HG03469 (cell line): ENCODE measurements at regions not wholly inside any gene's neighbourhood (a gene's known extent, or its start where the extent isn't known, plus 50 kb on each side); places are given as distances from the start of the nearest gene placed in this dataset.

ENCODE experiments used
- ATAC-seq: cut with Tn5 transposase; IDR thresholded peaks from one replicate; pipeline ENCODE4 v1.9.1; 2021; ENCODE audit warnings: mild to moderate bottlenecking, moderate library complexity, moderate number of reproducible peaks; ENCODE audit not compliant: unreplicated experiment

DNA sequence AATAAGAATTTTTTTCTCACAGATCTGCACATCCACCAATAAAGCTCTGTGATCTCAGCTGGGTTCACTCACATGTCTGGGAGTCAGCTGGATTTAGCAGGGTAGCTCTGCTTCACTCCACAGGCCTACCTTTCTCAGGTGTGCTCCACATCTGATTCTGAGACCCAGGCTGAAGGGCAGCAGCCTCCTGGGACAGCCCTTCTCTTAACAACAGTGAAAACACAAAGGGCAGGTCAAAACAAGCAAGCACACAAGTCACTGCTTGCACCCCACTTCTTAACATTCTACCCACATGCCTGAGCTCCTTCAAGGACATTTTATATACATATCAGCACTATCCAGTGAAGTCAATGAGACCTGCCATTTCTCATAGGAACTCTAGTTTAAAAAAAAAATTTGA lies 96.0 kb upstream of the MAP3K4 start:
- ATAC-seq, result no peak

- ATAC-seq, result no peak
These were observed 91.7 kb upstream of the MAP3K4 start for GRCh38 chr6:160899671-160900430.

GRCh38 chr6:160911949-160912348 lies 79.6 kb upstream of the MAP3K4 start:
- no peak for ATAC-seq

GRCh38 chr6:160912411-160912810 lies 79.2 kb upstream of the MAP3K4 start:
- no peak for ATAC-seq

DNA sequence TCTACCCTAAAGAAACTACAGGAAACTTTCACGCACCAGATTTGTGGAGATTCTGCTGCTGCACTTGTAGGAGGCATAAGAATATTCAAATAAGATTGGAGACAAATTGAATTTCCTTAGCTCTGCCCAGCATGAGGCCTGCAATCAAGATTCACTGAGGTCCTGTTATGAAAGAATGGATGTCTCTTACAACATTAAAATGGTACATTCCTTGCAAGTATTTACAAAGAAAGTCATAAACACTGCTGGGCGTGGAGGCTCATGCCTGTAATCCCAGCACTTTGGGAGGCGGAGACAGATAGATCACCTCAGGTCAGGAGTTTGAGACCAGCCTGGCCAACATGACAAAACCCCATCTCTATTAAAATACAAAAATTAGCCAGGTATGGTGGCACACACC lies 74.0 kb upstream of the MAP3K4 start:
- no peak for ATAC-seq

DNA sequence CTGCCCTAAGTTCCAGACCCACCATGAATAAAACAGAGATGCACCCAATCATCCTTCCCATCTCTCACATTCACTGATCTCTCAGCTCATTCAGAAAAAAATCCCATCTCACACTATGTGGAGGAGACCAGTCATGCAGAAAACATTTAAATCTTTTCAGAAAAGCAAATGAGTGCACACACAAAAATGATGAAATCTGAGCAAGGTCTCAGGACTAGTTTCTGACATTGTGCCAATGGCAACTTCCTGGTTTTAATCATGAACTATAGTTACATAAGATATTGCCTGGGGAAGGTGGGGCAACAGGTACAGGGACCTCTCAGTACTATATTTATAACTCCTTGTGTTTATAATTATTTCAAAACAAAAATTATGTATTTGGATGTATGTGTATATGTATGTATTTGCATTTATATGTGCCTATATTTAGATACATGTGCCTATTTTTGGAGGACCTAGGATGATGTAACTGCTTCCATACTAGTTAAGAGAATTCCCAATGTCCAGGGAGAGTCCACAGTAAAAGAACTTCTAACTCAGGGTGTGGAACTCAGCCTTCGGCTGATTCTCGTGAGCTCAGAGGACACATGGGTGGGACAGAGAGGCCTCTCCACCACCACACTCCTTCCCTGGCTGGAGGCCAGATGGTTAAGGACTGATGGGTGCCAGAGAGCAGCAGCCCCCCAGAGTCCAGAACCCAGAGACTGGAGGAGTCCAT lies 71.7 kb upstream of the MAP3K4 start:
- ATAC-seq, result peak; percentile 58

DNA sequence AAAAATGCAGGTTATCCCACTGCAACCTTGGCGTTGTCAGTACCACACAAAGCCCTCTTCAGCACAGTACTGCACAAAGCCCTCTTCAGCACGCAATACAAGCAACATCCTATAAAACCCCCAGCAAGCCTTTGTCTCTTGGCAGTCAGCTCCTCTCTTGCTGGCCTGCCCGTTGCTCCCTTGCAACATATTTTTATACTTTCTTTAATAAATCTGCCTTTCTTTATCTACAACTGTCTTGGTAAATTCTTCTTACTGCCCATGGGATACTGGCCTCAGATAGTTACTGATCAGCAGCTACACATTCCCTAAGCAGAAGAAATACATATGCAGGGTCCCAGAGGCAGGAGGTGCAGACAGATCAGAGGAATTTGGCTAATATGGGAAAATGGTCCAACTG lies 70.5 kb upstream of the MAP3K4 start:
- no peak for ATAC-seq

DNA sequence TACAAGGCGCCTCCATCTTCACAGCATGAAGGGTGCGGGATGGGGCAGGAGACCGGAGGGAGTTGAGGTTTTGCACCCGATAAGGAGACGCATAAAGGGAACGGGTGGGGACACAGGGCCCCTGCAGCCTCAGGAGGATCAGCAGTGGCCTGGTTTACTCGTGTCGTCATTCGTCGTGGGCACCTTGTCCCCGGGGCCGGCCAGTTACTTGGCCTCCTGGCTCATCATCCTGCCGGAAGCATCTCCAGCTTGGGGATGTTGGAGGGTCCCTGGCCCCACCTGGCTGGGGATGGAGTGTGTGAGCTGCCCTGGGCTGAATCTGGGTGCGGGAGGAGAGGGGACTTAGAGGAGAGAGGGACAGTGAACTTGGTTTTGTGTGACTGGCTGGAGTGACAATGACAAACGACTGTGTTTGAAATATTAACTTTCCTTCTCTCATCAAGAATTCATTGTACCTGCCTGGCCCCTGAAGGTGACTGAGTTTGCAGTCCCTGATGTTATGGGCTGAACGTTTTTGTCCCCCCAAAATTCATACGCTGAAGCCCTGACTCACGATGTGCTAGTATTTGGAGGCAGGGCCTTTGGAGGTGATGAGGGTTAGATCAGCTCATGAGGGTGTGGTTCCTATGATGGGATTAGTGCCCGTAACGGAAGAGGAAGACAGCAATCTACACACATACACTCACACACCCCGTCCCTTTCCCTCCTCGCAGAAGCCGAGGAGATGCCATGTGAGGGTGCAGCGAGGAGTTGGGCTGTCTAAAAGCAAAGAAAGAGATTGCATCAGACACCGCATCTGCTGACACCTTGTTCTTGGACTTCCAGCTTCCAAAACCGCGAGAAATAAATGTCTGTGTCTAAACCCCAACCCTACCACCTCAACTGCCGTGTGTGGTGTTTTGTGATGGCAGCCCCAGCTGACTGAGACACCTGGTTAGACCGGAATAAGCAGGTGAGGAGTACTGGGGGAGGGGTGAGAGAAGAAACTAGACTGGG lies 65.0 kb upstream of the MAP3K4 start:
- ATAC-seq, result no peak

- no peak for ATAC-seq
These were observed 64.2 kb upstream of the MAP3K4 start for GRCh38 chr6:160927416-160927815.

DNA sequence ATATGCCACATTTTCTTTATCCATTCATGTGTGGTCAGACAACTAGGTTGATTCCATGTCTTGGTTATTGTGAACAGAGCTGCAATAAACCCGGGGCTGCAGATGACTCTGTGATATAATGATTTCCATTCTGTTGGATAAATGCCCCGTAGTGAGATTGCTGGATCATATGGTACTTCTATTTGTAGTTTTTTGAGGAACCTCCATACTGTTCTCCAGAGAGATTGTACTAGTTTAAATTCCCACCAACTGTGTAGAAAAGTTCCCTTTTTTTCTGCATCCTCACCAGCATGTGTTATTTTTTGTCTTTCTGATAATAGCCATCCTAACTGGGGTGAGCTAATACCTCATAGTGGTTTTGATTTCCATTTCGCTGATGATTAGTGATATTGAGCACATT lies 62.2 kb upstream of the MAP3K4 start:
- ATAC-seq, result no peak

- no peak for ATAC-seq
These were observed 61.7 kb upstream of the MAP3K4 start for GRCh38 chr6:160929831-160930230.

DNA sequence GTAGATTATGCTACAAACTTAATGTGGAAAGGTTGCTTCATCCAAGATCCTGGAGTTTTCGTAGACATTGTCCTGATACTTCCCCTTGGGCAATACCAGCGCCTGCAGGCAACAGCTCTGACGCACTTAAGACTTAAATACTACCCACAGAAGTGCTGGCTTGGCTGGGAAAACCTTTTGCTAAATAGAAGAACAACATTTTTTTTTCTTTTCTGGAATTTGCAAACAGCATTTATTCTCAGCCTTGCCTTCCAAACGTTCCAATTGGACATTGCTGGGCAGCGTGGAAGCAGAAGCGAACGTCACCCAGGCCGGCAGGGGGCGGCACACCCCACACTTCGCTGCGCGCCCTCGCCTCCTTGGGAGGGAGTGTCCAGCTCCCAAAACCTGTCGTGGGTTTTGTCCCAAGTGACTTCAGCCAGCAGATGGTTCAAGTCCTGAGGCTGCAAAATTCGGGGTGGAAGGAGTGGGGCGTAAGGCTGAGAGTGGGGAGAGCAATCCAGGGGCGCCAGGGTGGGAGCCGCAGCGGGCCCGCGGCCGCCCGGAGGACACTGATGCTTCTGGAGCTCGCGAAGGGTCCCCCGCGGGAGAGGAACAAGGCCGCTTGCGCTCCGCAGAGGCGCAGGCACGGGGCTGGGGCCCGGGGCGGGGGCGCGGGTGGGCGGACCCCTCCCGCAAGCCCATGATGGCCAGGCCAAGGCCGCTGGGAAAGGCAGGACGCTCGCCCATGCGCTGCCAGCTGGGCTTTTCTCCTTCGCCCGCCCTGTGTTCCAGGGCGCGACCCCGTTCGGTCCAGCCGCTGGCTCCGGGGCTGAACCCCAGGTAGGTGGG lies 60.8 kb upstream of the MAP3K4 start:
- peak; percentile 48 for ATAC-seq

- ATAC-seq, result no peak
These were observed 59.9 kb upstream of the MAP3K4 start for GRCh38 chr6:160931378-160932310.

DNA sequence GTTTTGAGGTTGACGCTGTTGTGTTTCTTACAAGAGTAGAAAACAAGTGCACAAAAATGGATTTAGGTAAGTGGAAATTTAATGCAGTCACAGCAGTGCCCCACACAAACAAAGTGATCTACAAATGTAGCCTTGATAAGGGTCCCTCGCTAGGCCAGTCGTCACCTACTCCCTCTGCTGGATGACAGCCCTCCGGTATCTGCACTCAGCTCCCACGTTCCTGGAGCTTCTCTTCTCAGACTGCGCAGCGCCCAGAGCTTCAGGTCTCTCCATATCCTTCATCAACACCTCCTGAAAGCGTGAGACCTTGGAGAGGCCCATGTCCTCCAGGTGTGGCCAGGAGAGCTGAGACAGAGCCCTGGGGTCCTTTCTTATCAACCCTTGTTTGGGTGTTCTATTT lies 58.3 kb upstream of the MAP3K4 start:
- no peak for ATAC-seq

GRCh38 chr6:160934157-160934556 lies 57.4 kb upstream of the MAP3K4 start:
- ATAC-seq, result no peak

DNA sequence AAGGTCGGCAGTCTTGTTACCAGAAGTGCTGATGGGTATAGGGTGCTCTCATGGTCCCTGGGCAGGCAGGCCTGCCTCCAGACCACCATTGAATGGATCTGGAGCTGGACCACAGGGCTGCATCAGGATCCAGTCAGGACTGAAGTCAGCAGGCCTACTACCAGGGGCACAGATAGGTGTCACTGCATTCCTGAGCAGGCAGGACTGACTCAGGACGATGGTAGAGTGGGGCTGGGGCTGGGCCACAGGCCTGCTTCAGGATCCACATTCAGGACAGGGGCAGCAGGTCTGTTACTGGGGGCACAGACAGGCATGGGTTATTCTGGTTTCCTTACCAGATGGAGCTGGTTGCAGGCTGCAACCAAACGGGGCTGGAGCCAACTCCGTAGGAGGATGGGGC lies 51.4 kb upstream of the MAP3K4 start:
- ATAC-seq, result no peak
